ENCODE measurements at regions not wholly inside any gene's neighbourhood (a gene's known extent, or its start where the extent isn't known, plus 50 kb on each side); places are given as distances from the start of the nearest gene placed in this dataset.

- no peak for TF ChIP-seq CTCF (IDR thresholded peaks at IDR 0.05; ENCODE audit: insufficient read depth, low read depth, low read length)
- no peak for TF ChIP-seq EZH2 (IDR thresholded peaks at IDR 0.05; ENCODE audit: insufficient read depth, low read length)
These were observed 238.3 kb upstream of the RNF32 start for GRCh38 chr7:156402255-156402654.
